Brain microvascular endothelial cell (primary cell): ENCODE measurements at regions not wholly inside any gene's neighbourhood (a gene's known extent, or its start where the extent isn't known, plus 50 kb on each side); places are given as distances from the start of the nearest gene placed in this dataset.

Experiments
- DNase-seq: peaks from one replicate; pipeline ENCODE4 v3.0.0-alpha.2; 2020
- H3K27ac ChIP-seq: fragments of 250-450 bp; sonication (Bioruptor Pico); 2 replicates; pipeline ENCODE4 v1.5.1; 2020; ENCODE audit warnings: mild to moderate bottlenecking, moderate library complexity
- H3K27me3 ChIP-seq: fragments of 250-450 bp; sonication (Bioruptor Pico); replicated peaks from 2 replicates; pipeline ENCODE4 v1.5.1; 2020; ENCODE audit warnings: mild to moderate bottlenecking
- H3K36me3 ChIP-seq: fragments of 250-450 bp; sonication (Bioruptor Pico); replicated peaks from 2 replicates; pipeline ENCODE4 v1.5.1; 2020; ENCODE audit warnings: mild to moderate bottlenecking
- H3K4me3 ChIP-seq: 2 replicates; pipeline ENCODE4 v1.5.1; 2011; ENCODE audit warnings: low read depth, mild to moderate bottlenecking, control low read depth, low read length, moderate library complexity
- CTCF ChIP-seq: IDR thresholded peaks from 2 replicates; pipeline ENCODE4 v1.5.1; 2011; ENCODE audit warnings: low read depth, mild to moderate bottlenecking, moderate library complexity, low read length, control low read depth, inconsistent platforms; ENCODE audit errors: missing control alignments
- in situ Hi-C: cut with HindIII; loops from 2 replicates; pipeline ENCODE4 v1.10.0; 2017; ENCODE audit warnings: low sequenced_read_pairs, low pct_ligation_motif_present

- in situ Hi-C loops: no loop called here
- Histone ChIP-seq H3K4me3 (no peak overlapping the region), H3K27ac (no peak overlapping the region), H3K36me3 (no peaks in the 10 kb centered on the region), H3K27me3 (no peaks in the 10 kb centered on the region)
- TF ChIP-seq CTCF: no peak
- DNase-seq: no peak
These were observed 81.7 kb upstream of the CPEB4 start for GRCh38 chr5:173806270-173807035.

GRCh38 chr5:173807181-173807655 lies 80.9 kb upstream of the CPEB4 start:
- DNase-seq: no peak
- TF ChIP-seq CTCF: no peak
- H3K4me3 ChIP-seq: no peak overlapping the region
- no peaks in the 10 kb centered on the region for H3K36me3 ChIP-seq
- no peaks in the 10 kb centered on the region for H3K27me3 ChIP-seq
- in situ Hi-C loops: no loop called here
- no peak overlapping the region for H3K27ac ChIP-seq

DNA sequence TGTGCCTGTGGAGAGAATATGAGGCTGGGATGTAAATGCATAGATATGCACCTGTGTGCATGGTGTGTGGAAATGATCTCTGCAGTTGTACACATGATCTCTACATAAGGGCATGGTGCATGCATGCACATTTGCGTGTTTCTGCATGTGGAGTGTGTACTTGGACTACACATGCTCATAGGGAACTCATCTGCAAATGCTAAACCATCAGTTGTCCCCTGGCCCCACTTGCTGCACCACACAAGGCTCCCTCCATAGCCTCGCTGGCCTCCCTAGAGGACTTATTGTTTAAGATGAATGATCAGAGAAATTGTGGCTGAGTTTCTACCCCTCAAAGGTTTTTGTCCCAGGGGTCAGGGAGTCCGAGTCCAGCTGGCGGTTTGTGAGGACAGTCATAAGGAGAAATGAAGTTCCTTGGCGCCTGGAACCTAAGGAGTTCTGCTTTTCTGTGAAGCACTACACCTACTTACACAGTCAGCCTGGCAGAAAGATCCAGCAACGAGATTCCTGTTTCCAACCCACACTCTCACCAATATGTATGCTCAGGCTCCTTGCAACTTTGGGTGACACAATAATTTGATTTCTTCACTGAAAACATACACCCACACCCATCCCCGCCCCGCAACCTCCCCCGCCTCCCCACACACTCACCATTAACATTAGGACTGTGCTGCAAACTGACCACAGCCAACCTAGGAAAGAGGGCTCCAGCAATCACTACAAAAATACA lies 79.9 kb upstream of the CPEB4 start:
- no peak for TF ChIP-seq CTCF
- Histone ChIP-seq H3K4me3 (no peak overlapping the region), H3K27ac (no peak overlapping the region), H3K36me3 (no peaks in the 10 kb centered on the region), H3K27me3 (no peaks in the 10 kb centered on the region)
- DNase-seq: no peak
- in situ Hi-C loops: no loop called here

DNA sequence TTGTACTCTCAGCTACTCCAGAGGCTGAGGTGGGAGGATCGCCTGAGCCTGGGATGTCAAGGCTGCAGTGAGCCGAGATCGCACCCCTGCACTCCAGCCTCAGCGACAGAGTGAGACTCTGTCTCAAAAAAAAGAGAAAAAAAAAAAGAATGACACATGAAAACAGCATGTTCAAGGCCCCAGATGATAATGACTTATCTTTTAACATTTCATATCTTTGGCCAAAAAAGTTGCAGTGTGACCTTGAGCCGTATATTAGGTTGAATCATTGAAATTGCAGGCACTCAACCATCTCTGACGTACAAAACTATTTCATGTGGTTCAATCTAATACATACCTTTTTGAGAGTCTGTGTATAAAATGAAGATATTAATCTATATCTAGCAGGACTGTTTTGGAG lies 79.1 kb upstream of the CPEB4 start:
- no peak for DNase-seq
- Histone ChIP-seq H3K27ac (no peak overlapping the region), H3K27me3 (no peaks in the 10 kb centered on the region), H3K4me3 (no peak overlapping the region), H3K36me3 (no peaks in the 10 kb centered on the region)
- in situ Hi-C loops: no loop called here
- no peak for TF ChIP-seq CTCF

GRCh38 chr5:173812811-173813550 lies 75.2 kb upstream of the CPEB4 start:
- TF ChIP-seq CTCF: no peak

More at GRCh38 chr5:173812811-173813550, 75.2 kb upstream of the CPEB4 start:
- in situ Hi-C loops: no loop called here
- H3K27me3 ChIP-seq: no peaks in the 10 kb centered on the region
- H3K36me3 ChIP-seq: no peaks in the 10 kb centered on the region
- no peak for DNase-seq
- H3K27ac ChIP-seq: no peak overlapping the region
- no peak overlapping the region for H3K4me3 ChIP-seq
